Endodermal cell (in vitro differentiated cells): ENCODE measurements at regions not wholly inside any gene's neighbourhood (a gene's known extent, or its start where the extent isn't known, plus 50 kb on each side); places are given as distances from the start of the nearest gene placed in this dataset.

Experiments
- DNase-seq: peaks from one replicate; pipeline ENCODE4 v3.0.0-alpha.2; 2017
- H3K27ac ChIP-seq: 2 replicates; pipeline ENCODE4 v1.5.1; 2013; ENCODE audit warnings: mild to moderate bottlenecking, low read depth, low read length, moderate library complexity
- H3K27me3 ChIP-seq: 2 replicates; pipeline ENCODE4 v1.6.1; 2013; ENCODE audit warnings: mild to moderate bottlenecking, low read length, moderate library complexity; ENCODE audit not compliant: insufficient read depth, control insufficient read depth, poor library complexity, severe bottlenecking
- H3K36me3 ChIP-seq: 2 replicates; pipeline ENCODE4 v1.7.0; 2013; ENCODE audit warnings: mild to moderate bottlenecking, low read length, moderate library complexity; ENCODE audit not compliant: control insufficient read depth, insufficient read depth
- H3K4me1 ChIP-seq: one replicate; pipeline ENCODE4 v1.7.0; 2013; ENCODE audit warnings: low read length; ENCODE audit not compliant: control insufficient read depth, insufficient read depth
- H3K4me3 ChIP-seq: 2 replicates; pipeline ENCODE4 v1.5.1; 2013; ENCODE audit warnings: mild to moderate bottlenecking, low read length, moderate library complexity
- H3K9ac ChIP-seq: 2 replicates; pipeline ENCODE4 v1.6.1; 2013; ENCODE audit warnings: mild to moderate bottlenecking, low read length, moderate library complexity; ENCODE audit not compliant: poor library complexity, severe bottlenecking; ENCODE audit errors: extremely low read depth
- H3K9me3 ChIP-seq: 2 replicates; pipeline ENCODE4 v1.6.1; 2013; ENCODE audit warnings: mild to moderate bottlenecking, low read length, moderate library complexity; ENCODE audit not compliant: control insufficient read depth
- H3K27ac Mint-ChIP-seq: 2 replicates; pipeline ENCODE4 v1.8.0; 2020; ENCODE audit warnings: mixed read lengths
- H3K27me3 Mint-ChIP-seq: 2 replicates; pipeline ENCODE4 v1.8.0; 2021; ENCODE audit warnings: mild to moderate bottlenecking, mixed read lengths; ENCODE audit not compliant: insufficient read depth
- H3K36me3 Mint-ChIP-seq: 2 replicates; pipeline ENCODE4 v1.8.0; 2020; ENCODE audit warnings: low read depth, mixed read lengths
- H3K4me1 Mint-ChIP-seq: 2 replicates; pipeline ENCODE4 v1.8.0; 2020; ENCODE audit warnings: mixed read lengths
- H3K4me3 Mint-ChIP-seq: 2 replicates; pipeline ENCODE4 v1.8.0; 2020; ENCODE audit warnings: mild to moderate bottlenecking, moderate library complexity, mixed read lengths
- H3K9me3 Mint-ChIP-seq: 2 replicates; pipeline ENCODE4 v1.8.0; 2020; ENCODE audit warnings: mild to moderate bottlenecking, mixed read lengths
- WGBS, 2 experiments: methylation state at CpG; one replicate each; pipeline versions ENCODE4 v1.1.5 to v1.1.7; 2013; ENCODE audit warnings: missing lambda C conversion rate in 2 of 2, mixed read lengths in 1 of 2; ENCODE audit not compliant: insufficient coverage in 1 of 2, insufficient read length in 1 of 2; 5-methylcytosine and 5-hydroxymethylcytosine counted together
- TF ChIP-seq, protein P1 (sequence below): fragments of 200-600 bp; sonication (generic); conservative IDR thresholded peaks from 2 replicates; pipeline ENCODE4 v1.5.0; 2021; ENCODE audit warnings: antibody characterized with exemption, mild to moderate bottlenecking

GRCh38 chr6:154649721-154650120, 83.5 kb upstream of the SCAF8 start:
- Histone ChIP-seq H3K36me3 (no peaks in the 10 kb centered on the region), H3K27me3 (no peaks in the 10 kb centered on the region), H3K4me3 (no peak overlapping the region), H3K9me3 (peaks cover 4% of the 10 kb centered on the region), H3K27ac (no peak overlapping the region), H3K9ac (no peak overlapping the region), H3K4me1 (peaks cover 3% of the 10 kb centered on the region)
- TF ChIP-seq, protein P1, sequence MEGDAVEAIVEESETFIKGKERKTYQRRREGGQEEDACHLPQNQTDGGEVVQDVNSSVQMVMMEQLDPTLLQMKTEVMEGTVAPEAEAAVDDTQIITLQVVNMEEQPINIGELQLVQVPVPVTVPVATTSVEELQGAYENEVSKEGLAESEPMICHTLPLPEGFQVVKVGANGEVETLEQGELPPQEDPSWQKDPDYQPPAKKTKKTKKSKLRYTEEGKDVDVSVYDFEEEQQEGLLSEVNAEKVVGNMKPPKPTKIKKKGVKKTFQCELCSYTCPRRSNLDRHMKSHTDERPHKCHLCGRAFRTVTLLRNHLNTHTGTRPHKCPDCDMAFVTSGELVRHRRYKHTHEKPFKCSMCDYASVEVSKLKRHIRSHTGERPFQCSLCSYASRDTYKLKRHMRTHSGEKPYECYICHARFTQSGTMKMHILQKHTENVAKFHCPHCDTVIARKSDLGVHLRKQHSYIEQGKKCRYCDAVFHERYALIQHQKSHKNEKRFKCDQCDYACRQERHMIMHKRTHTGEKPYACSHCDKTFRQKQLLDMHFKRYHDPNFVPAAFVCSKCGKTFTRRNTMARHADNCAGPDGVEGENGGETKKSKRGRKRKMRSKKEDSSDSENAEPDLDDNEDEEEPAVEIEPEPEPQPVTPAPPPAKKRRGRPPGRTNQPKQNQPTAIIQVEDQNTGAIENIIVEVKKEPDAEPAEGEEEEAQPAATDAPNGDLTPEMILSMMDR, result no peak
- H3K4me3 Mint-ChIP-seq, result no peak overlapping the region
- WGBS, 2 experiments, result 94 to 100% methylated on average over 3 to 5 of the region's 5 CpGs
- H3K27me3 Mint-ChIP-seq, result no peaks in the 10 kb centered on the region
- H3K9me3 Mint-ChIP-seq, result no peaks in the 10 kb centered on the region
- DNase-seq, result no peak
- no peaks in the 10 kb centered on the region for H3K36me3 Mint-ChIP-seq
- no peak overlapping the region for H3K27ac Mint-ChIP-seq
- H3K4me1 Mint-ChIP-seq, result peaks cover 34% of the 10 kb centered on the region

DNA sequence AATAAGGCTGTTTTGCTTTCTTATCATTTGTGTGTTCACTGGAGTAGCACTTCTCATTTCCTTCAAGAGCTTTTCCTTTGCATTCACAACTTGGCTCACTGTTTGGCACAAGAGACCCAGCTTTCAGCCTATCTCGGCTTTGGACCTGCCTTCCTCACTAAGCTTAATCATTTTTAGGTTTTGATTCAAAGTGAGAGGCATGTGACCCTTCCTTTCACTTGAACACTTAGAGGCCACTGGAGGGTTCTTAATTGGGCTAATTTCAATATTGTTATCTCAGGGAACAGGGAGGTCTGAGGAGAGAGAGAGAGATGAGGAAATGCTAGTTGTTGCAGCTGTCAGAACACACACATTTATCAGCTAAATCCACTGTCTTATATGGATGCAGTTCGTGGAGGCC, 82.9 kb upstream of the SCAF8 start:
- no peak overlapping the region for H3K4me3 ChIP-seq
- no peak overlapping the region for H3K27ac ChIP-seq
- Mint-ChIP-seq H3K4me1 (peaks cover 34% of the 10 kb centered on the region), H3K27ac (no peak overlapping the region), H3K27me3 (no peaks in the 10 kb centered on the region), H3K4me3 (no peak overlapping the region), H3K36me3 (no peaks in the 10 kb centered on the region), H3K9me3 (peaks cover 2% of the 10 kb centered on the region)
- no peaks in the 10 kb centered on the region for H3K36me3 ChIP-seq
- 93 to 98% methylated on average over 1 to 2 of the region's 2 CpGs for WGBS, 2 experiments
- H3K4me1 ChIP-seq, result peaks cover 3% of the 10 kb centered on the region
- H3K9ac ChIP-seq, result no peak overlapping the region
- H3K9me3 ChIP-seq, result peaks cover 4% of the 10 kb centered on the region
- DNase-seq, result no peak
- TF ChIP-seq, protein P1, result no peak
- H3K27me3 ChIP-seq, result no peaks in the 10 kb centered on the region

GRCh38 chr6:154651656-154652055, 81.6 kb upstream of the SCAF8 start:
- WGBS, 2 experiments, result 100% methylated on average over 1 to 2 of the region's 2 CpGs
- Mint-ChIP-seq H3K4me3 (no peak overlapping the region), H3K27me3 (no peaks in the 10 kb centered on the region), H3K36me3 (no peaks in the 10 kb centered on the region), H3K27ac (no peak overlapping the region), H3K9me3 (peaks cover 3% of the 10 kb centered on the region), H3K4me1 (peaks cover 32% of the 10 kb centered on the region)
- no peak overlapping the region for H3K27ac ChIP-seq
- no peak for DNase-seq
- H3K27me3 ChIP-seq, result no peaks in the 10 kb centered on the region
- H3K36me3 ChIP-seq, result no peaks in the 10 kb centered on the region
- TF ChIP-seq, protein P1, result no peak
- H3K9ac ChIP-seq, result no peak overlapping the region
- peak overlapping the region; percentile 30 for H3K4me3 ChIP-seq
- peaks cover 10% of the 10 kb centered on the region for H3K9me3 ChIP-seq
- H3K4me1 ChIP-seq, result peaks cover 3% of the 10 kb centered on the region
